ENCODE measurements at regions not wholly inside any gene's neighbourhood (a gene's known extent, or its start where the extent isn't known, plus 50 kb on each side); places are given as distances from the start of the nearest gene placed in this dataset.

GRCh38 chr10:3239066-3239919 is 66.7 kb upstream of the PITRM1 start:
- TF ChIP-seq SIN3A (IDR thresholded peaks at IDR 0.05; ENCODE audit: borderline replicate concordance, insufficient read depth, low read length) (no peak), TAF1 (IDR thresholded peaks at IDR 0.05; ENCODE audit: borderline replicate concordance, insufficient read depth, low read length) (no peak), FOXP2 (optimal IDR thresholded peaks at IDR 0.05; ENCODE audit: borderline replicate concordance, extremely low read depth, extremely low read length, insufficient read depth) (no peak), POLR2AphosphoS5 (IDR thresholded peaks at IDR 0.05; ENCODE audit: low read depth, low read length) (no peak)

- TF ChIP-seq TAF1 (IDR thresholded peaks at IDR 0.05; ENCODE audit: borderline replicate concordance, insufficient read depth, low read length) = no peak
- TF ChIP-seq POLR2AphosphoS5 (IDR thresholded peaks at IDR 0.05; ENCODE audit: low read depth, low read length) = no peak
- TF ChIP-seq REST (IDR thresholded peaks at IDR 0.05; ENCODE audit: insufficient read depth in 1 of 2, low read depth in 2 of 2, low read length in 2 of 2) = no peak
- no peak for TF ChIP-seq FOXP2 (optimal IDR thresholded peaks at IDR 0.05; ENCODE audit: borderline replicate concordance, extremely low read depth, extremely low read length, insufficient read depth)
- no peak for TF ChIP-seq SIN3A (IDR thresholded peaks at IDR 0.05; ENCODE audit: borderline replicate concordance, insufficient read depth, low read length)
Measured at GRCh38 chr10:3238115-3238871, 65.7 kb upstream of the PITRM1 start.

- no peak for TF ChIP-seq TAF1 (IDR thresholded peaks at IDR 0.05; ENCODE audit: borderline replicate concordance, insufficient read depth, low read length)
- TF ChIP-seq SIN3A (IDR thresholded peaks at IDR 0.05; ENCODE audit: borderline replicate concordance, insufficient read depth, low read length) = no peak
- no peak for TF ChIP-seq POLR2AphosphoS5 (IDR thresholded peaks at IDR 0.05; ENCODE audit: low read depth, low read length)
- no peak for TF ChIP-seq REST (IDR thresholded peaks at IDR 0.05; ENCODE audit: insufficient read depth in 1 of 2, low read depth in 2 of 2, low read length in 2 of 2)
- no peak for TF ChIP-seq FOXP2 (optimal IDR thresholded peaks at IDR 0.05; ENCODE audit: borderline replicate concordance, extremely low read depth, extremely low read length, insufficient read depth)
Measured at GRCh38 chr10:3237530-3237929, 64.9 kb upstream of the PITRM1 start.

GRCh38 chr10:3236644-3237404 is 64.2 kb upstream of the PITRM1 start:
- TF ChIP-seq SIN3A (IDR thresholded peaks at IDR 0.05; ENCODE audit: borderline replicate concordance, insufficient read depth, low read length) (no peak), POLR2AphosphoS5 (IDR thresholded peaks at IDR 0.05; ENCODE audit: low read depth, low read length) (no peak), REST (IDR thresholded peaks at IDR 0.05; ENCODE audit: insufficient read depth in 1 of 2, low read depth in 2 of 2, low read length in 2 of 2) (no peak)

- TF ChIP-seq TAF1 (IDR thresholded peaks at IDR 0.05; ENCODE audit: borderline replicate concordance, insufficient read depth, low read length) (no peak), POLR2AphosphoS5 (IDR thresholded peaks at IDR 0.05; ENCODE audit: low read depth, low read length) (no peak), FOXP2 (optimal IDR thresholded peaks at IDR 0.05; ENCODE audit: borderline replicate concordance, extremely low read depth, extremely low read length, insufficient read depth) (no peak), SIN3A (IDR thresholded peaks at IDR 0.05; ENCODE audit: borderline replicate concordance, insufficient read depth, low read length) (no peak), REST (IDR thresholded peaks at IDR 0.05; ENCODE audit: insufficient read depth in 1 of 2, low read depth in 2 of 2, low read length in 2 of 2) (no peak)
Measured at GRCh38 chr10:3235996-3236510, 63.5 kb upstream of the PITRM1 start.
